GM19025 (cell line): ENCODE measurements at regions not wholly inside any gene's neighbourhood (a gene's known extent, or its start where the extent isn't known, plus 50 kb on each side); places are given as distances from the start of the nearest gene placed in this dataset.
"Not testable (repeated sequence)": the region's sequence is repeated elsewhere in the genome, so short reads cannot be mapped to it uniquely, and the experiment has no call there.

Experiments
- ATAC-seq: cut with Tn5 transposase; IDR thresholded peaks from one replicate; pipeline ENCODE4 v1.9.1; 2021; ENCODE audit warnings: mild to moderate bottlenecking, low read depth, moderate library complexity; ENCODE audit not compliant: unreplicated experiment

DNA sequence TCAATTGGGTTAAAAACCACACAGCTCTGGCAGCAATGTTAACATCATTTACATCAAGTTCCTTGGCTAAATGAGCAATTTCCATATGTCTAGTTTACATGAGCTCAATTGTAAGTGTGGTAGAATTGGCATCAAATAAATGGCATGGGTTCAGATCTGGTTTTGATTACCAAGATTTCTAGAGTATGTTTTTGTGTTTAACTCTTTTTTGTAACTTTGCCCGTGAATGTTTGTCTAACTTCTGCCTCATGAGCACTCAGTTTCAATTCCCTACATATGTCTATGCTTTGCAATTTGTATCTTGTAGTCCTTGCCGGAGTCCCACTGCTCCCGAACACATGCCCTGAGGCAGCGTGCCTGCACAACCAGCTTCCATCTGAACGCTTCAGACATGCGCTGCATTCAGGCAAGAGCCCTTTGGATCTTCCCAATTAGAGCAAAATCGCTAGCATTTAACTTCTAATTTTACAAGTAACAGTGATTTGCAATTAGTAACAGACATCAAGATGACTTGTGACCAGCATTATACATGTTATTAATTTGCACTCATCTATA is 644.4 kb downstream of the TRIML1 start:
- no peak for ATAC-seq

DNA sequence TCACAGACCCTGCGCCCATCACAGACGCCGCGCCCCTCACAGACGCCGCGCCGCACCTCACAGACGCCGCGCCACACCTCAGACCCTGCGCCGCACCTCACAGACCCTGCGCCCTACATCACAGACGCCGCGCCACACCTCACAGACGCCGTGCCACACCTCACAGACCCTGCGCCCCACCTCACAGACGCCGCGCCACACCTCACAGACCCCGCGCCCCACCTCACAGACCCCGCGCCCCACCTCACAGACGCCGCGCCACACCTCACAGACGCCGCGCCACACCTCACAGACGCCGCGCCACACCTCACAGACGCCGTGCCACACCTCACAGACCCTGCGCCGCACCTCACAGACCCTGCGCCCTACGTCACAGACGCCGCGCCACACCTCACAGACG is 657.4 kb downstream of the TRIML1 start:
- not testable (repeated sequence) for ATAC-seq

- not testable (repeated sequence) for ATAC-seq
These were observed 657.8 kb downstream of the TRIML1 start for GRCh38 chr4:188797011-188797410.

GRCh38 chr4:188804861-188805260 is 665.6 kb downstream of the TRIML1 start:
- ATAC-seq: no peak

- ATAC-seq: no peak
These were observed 671.9 kb downstream of the TRIML1 start for GRCh38 chr4:188811121-188811520.

- no peak for ATAC-seq
These were observed 673.4 kb downstream of the TRIML1 start for GRCh38 chr4:188812644-188813043.

GRCh38 chr4:188818300-188818699 is 679.1 kb downstream of the TRIML1 start:
- no peak for ATAC-seq

- no peak for ATAC-seq
These were observed 680.0 kb downstream of the TRIML1 start for GRCh38 chr4:188819233-188819632.

DNA sequence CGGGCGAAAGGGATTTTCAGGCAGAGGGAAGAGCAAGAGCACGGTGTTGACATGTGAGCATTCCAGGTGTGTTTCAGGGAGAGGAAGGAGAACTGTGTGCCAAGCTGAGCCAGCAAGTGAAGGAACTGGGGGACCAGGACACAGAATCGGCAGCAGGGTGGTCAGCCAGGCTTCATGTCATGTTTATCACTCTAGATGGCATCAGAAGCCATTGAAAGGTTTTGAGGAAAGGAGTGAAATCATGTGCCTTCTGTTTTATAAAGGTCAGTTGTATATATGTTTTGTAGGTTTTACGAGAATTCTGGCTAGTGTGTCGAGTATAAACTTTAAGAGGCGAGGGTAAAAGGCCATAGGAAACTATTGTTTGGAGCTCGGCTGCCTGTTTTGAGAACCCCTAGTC is 682.3 kb downstream of the TRIML1 start:
- no peak for ATAC-seq

DNA sequence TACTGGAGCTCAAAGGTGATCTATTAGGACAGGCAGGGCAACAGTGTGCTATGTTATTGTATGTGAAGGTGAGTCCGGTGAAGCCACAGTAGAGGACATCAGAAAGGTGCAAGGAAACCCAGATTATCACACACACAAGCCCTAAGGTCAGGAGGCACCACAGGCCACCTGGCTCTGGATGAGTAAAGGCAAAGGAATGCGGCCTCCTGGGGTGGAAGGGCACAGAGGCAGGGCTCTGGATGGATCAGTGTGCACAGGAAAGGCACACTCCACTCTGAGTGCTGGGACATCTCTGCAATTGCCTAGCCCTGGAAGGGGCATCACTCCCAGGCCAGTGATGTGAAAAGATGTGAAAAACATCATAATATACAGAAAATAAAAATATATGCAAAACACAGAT is 683.5 kb downstream of the TRIML1 start:
- ATAC-seq: no peak

- no peak for ATAC-seq
These were observed 685.3 kb downstream of the TRIML1 start for GRCh38 chr4:188824553-188824952.

DNA sequence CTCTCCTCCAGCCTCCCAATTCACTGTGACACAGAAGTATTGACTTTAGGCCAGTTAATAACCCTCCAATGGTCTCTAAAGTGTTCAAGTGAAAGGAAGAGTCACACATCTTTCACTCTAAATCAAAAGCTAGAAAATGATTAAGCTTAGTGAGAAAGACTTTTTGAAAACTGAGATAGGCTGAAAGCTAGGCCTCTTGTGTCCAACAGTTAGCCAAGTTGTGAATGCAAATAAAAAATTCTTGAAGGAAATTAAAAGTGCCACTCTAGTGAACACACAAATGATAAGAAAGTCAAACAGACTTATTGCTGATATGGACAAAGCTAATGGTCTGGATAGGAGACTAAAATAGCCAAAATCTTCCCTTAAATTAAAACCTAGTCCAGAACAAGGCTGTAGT is 687.2 kb downstream of the TRIML1 start:
- ATAC-seq: no peak

- no peak for ATAC-seq
These were observed 700.5 kb downstream of the TRIML1 start for GRCh38 chr4:188839704-188840103.

DNA sequence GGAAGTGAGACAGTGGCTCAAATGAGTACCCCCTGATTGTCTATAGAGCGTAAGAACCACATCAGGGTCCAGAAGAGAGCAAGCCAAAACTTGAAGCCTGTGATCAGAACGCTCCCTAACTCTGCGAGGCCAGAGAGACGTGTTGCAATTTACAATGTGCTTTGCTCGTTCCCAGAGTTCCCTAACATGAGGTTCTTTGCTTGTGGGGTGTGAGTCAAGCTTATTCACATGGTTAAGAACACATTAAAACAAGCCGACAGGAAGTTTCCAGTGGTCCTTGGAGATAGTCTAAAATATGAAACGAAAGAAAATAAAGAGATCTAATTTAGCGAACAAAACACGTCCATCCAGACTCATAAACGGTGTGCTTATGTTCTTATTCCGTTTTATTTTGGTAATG is 702.3 kb downstream of the TRIML1 start:
- ATAC-seq: no peak

DNA sequence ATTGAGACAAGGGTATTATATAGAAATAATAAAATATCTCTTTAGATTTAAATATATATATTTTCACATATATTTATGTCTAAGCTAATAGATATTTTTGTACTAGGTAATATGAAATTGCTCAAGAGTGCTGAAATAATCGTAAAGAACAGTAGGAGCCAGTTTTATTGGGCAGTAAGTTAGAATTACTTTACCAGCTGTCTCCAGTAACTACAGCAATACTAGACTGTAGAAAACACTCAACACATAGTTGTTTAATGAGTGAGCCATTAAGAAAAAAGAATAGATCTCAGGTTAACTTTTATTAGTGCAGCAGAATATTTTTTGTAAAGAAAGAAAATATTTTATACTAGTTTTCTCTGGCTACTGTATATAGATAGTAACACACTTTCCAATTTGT is 715.2 kb downstream of the TRIML1 start:
- ATAC-seq: no peak

DNA sequence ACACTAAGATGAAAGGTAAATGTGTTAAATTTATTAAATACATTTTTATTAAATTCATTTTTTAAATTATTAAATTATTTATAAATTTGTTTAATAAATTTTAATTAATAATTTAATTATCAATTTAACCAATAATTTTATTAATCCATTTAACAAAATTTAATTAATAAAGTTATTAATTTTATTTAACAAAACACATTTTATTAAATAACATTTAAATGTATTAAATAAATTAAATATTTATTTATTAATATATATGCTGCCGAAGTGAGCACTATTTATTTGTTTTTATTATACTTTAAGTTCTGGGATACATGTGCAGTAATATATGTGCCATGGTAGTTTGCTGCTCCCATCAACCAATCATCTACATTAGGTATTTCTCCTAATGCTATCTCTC is 719.5 kb downstream of the TRIML1 start:
- no peak for ATAC-seq

DNA sequence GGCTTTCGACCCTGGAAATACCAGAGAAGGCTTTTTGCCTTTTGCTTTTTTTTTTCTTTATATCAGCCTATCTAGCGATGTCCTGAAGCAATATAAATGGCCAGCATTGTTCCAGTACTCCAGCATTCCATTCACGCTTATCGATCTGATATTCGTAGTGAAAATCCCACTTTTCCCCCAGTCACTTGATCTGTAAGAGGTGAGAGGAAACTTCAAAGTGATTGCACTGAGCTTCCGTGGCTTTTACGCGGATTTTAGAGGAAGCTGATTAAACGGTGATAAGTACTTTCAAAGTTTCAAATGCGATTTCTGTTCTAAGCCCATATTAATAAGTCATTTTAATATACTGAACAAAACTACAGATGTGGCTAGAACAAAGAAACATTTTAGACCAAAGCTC is 725.5 kb downstream of the TRIML1 start:
- no peak for ATAC-seq

DNA sequence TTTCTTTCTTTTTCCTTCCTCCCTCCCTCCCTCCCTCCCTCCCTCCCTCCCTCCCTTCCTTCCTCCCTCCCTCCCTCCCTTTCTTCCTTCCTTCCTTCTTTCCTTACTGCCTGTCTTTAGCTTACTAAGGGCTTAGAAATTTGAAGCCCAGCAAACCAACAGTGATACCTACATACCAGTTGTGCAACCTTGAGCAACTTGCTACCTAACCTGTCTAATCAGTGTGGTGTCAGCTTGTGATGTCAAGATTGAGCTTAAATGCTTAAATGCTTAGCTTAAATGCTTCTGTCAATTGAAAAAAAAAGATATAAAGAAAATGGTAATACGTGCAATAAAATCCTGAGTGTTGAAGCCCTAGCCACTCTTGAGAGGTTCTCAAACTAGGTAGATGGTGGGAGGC is 728.6 kb downstream of the TRIML1 start:
- ATAC-seq: no peak

DNA sequence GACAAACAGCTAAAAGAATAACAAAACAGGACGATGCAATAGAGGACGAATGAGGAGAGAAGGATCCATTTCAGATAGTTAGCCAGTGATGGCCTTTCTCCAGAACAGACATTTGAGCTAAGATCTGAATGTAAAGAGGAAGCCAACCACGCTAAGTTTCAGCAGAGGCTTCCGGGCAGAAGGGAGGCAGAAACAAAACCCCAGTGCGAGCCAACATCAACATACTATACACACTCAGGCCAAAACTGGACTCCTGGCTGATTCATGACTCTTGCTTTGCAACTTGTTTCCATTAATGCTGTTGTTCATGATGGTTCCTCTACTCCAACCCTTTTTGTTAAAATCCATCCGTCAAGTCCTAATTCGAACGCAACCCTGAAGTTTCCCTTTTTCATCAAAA is 730.3 kb downstream of the TRIML1 start:
- ATAC-seq: no peak

GRCh38 chr4:188872809-188873208 is 733.6 kb downstream of the TRIML1 start:
- no peak for ATAC-seq

GRCh38 chr4:188876881-188877280 is 737.6 kb downstream of the TRIML1 start:
- no peak for ATAC-seq

GRCh38 chr4:188879598-188879997 is 740.4 kb downstream of the TRIML1 start:
- no peak for ATAC-seq

- ATAC-seq: no peak
These were observed 748.7 kb downstream of the TRIML1 start for GRCh38 chr4:188887905-188888304.
